Gastrocnemius medialis (tissue), 4 donors: ENCODE measurements at regions not wholly inside any gene's neighbourhood (a gene's known extent, or its start where the extent isn't known, plus 50 kb on each side); places are given as distances from the start of the nearest gene placed in this dataset.

ENCODE experiments used
- ATAC-seq, 2 donors: fragments of 150-250 bp; one replicate each; pipeline ENCODE4 v1.9.1; 2016
- DNase-seq, 2 donors: peaks; one replicate each; pipeline ENCODE4 v3.0.0-alpha.2; 2019
- H3K27ac ChIP-seq, 4 donors: fragments of 200-600 bp; sonication (generic); 1 replicate in 1 of 4; 2 replicates in 3 of 4; pipeline ENCODE4 v1.5.1; 2016 to 2018; ENCODE audit warnings: mild to moderate bottlenecking in 2 of 4, moderate library complexity in 1 of 4
- H3K27me3 ChIP-seq, 3 donors: fragments of 200-600 bp; sonication (generic) in 2 of 3; 1 replicate in 1 of 3; 2 replicates in 2 of 3; pipeline versions ENCODE4 v1.5.1 to v1.6.0; 2016 to 2019; ENCODE audit warnings: mild to moderate bottlenecking in 1 of 3, moderate library complexity in 1 of 3
- H3K36me3 ChIP-seq, 2 donors: fragments of 200-600 bp; sonication (generic) in 1 of 2; one replicate each; pipeline ENCODE4 v1.5.1; 2017 to 2018
- H3K4me1 ChIP-seq, 2 donors: fragments of 200-600 bp; sonication (generic) in 1 of 2; one replicate each; pipeline ENCODE4 v1.5.1; 2016 to 2017; ENCODE audit warnings: mild to moderate bottlenecking in 2 of 2
- H3K4me3 ChIP-seq, 4 donors: fragments of 200-600 bp; sonication (generic) in 3 of 4; 1 replicate in 1 of 4; 2 replicates in 3 of 4; pipeline ENCODE4 v1.5.1; 2016 to 2019; ENCODE audit warnings: mild to moderate bottlenecking in 2 of 4
- H3K9me3 ChIP-seq, 3 donors: fragments of 200-600 bp; sonication (generic) in 2 of 3; 1 replicate in 1 of 3; 2 replicates in 2 of 3; pipeline ENCODE4 v1.5.1; 2016 to 2019
- POLR2A ChIP-seq, 2 donors: fragments of 450-650 bp; IDR thresholded peaks; one replicate each; pipeline ENCODE4 v1.6.1; 2017; ENCODE audit warnings: antibody characterized with exemption in 2 of 2, mild to moderate bottlenecking in 2 of 2, moderate library complexity in 2 of 2
- in situ Hi-C, 4 donors: fragments of 200-750 bp; cut with MboI; loops; one replicate each; pipeline versions ENCODE4 v1.15.0 to v1.8.0; 2017; ENCODE audit warnings: low sequenced_read_pairs in 4 of 4
- intact Hi-C: fragments of 100-400 bp; cut with DNase I; formaldehyde crosslinking; loops from one replicate; pipeline ENCODE4 v1.15.1; 2023; ENCODE audit warnings: low total_unique reads
- TF ChIP-seq, protein P1 (sequence below), 5 experiments: fragments of 450-650 bp in 3 of 5; fragments of 200-600 bp in 2 of 5; sonication (generic) in 2 of 5; IDR thresholded peaks in 4 of 5; conservative IDR thresholded peaks in 1 of 5; 1 replicate in 4 of 5; 2 replicates in 1 of 5; pipeline ENCODE4 v1.5.1; 2016 to 2019; ENCODE audit warnings: antibody characterized with exemption in 5 of 5, mild to moderate bottlenecking in 3 of 5, moderate library complexity in 3 of 5

DNA sequence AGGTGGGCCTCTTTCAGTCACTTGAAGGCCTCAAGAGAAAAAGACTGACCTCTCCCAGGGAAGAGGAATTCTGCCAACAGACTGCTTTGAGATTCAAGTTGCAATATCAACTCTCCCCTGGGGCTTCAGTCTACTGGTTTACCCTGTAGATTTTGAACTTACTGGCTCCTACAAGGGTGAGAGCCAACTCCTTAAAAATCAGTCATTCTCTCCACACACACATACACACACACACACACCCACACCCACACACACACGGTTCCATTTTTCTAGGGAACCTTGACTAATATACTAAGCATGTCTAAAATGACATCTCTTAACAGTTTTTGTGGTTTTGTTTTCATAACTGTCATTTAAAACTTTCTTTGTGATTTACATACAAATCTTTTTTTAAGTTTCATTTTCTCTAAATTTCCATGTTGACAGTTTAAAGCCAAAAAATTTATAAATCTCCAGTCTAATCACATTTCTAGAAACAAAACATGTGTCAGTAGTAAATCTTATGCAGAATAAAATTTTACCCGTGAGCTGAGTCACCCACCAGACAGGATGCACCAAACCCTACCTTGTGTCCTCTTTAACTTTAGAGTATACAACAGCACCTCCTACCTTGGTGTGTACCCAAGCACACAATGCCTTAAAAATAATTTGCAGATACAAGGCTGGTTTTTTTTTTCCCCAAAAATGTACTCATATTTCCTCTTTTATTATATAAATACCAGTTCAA, 394.6 kb downstream of the AEBP2 start:
- Histone ChIP-seq H3K27me3 (no peaks in the 10 kb centered on the region), H3K4me3 (no peak overlapping the region), H3K9me3 (no peaks in the 10 kb centered on the region), H3K4me1 (no peaks in the 10 kb centered on the region), H3K27ac (no peak overlapping the region), H3K36me3 (no peaks in the 10 kb centered on the region)
- intact Hi-C loops = no loop called here
- TF ChIP-seq, protein P1, sequence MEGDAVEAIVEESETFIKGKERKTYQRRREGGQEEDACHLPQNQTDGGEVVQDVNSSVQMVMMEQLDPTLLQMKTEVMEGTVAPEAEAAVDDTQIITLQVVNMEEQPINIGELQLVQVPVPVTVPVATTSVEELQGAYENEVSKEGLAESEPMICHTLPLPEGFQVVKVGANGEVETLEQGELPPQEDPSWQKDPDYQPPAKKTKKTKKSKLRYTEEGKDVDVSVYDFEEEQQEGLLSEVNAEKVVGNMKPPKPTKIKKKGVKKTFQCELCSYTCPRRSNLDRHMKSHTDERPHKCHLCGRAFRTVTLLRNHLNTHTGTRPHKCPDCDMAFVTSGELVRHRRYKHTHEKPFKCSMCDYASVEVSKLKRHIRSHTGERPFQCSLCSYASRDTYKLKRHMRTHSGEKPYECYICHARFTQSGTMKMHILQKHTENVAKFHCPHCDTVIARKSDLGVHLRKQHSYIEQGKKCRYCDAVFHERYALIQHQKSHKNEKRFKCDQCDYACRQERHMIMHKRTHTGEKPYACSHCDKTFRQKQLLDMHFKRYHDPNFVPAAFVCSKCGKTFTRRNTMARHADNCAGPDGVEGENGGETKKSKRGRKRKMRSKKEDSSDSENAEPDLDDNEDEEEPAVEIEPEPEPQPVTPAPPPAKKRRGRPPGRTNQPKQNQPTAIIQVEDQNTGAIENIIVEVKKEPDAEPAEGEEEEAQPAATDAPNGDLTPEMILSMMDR (IDR thresholded peaks at IDR 0.05 in 4 of 5, conservative IDR thresholded peaks at IDR 0.05 in 1 of 5) = no peak
- ATAC-seq (no peak), DNase-seq (no peak)
- in situ Hi-C loops = no loop called here

DNA sequence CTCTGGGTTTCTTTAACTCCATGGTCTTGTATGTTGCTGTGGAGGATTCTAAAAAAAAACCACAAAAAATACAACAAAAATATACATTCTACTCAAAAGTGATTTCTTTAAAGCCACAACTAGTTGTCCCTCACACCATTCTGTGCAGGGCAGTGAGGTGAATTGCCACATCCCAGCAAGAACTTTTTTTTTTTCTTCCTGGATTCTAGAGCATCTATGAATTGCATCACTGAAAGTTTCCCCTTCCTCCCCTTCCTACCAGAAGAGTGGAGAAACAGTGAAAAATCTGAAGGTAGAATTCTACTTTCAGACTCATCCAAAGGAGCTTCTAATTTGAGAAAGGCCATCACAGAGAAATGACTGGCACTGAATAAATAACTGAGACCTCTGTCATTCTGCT, 395.3 kb downstream of the AEBP2 start:
- Histone ChIP-seq H3K4me1 (no peaks in the 10 kb centered on the region), H3K27me3 (no peaks in the 10 kb centered on the region), H3K4me3 (no peak overlapping the region), H3K9me3 (no peaks in the 10 kb centered on the region), H3K27ac (no peak overlapping the region), H3K36me3 (no peaks in the 10 kb centered on the region)
- in situ Hi-C loops (no loop called here), intact Hi-C loops (no loop called here)
- no peak for TF ChIP-seq POLR2A (IDR thresholded peaks at IDR 0.05)
- TF ChIP-seq, protein P1 (IDR thresholded peaks at IDR 0.05 in 4 of 5, conservative IDR thresholded peaks at IDR 0.05 in 1 of 5) = no peak
- ATAC-seq (no peak), DNase-seq (no peak)

DNA sequence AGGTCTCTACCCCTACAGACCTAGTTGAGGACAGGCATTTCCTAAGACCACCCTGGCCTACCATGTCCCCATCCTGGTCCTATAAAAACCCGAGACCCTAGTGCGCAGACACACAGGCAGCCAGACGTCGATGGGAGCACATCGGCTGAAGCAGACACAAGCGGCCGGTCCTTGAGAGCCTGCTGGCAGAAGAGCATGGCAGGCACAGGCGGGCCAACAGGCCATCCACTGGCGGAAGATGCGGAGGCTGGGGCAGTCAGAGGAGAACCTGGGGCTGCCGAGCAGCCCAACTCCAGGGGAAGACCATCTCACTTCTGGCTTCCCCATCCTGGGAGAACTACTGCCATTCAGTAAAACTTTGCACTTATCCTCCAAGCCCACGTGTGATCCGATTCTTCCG, 396.8 kb downstream of the AEBP2 start:
- intact Hi-C loops = no loop called here
- H3K27me3 ChIP-seq = no peaks in the 10 kb centered on the region
- H3K4me1 ChIP-seq = no peaks in the 10 kb centered on the region
- no peaks in the 10 kb centered on the region for H3K36me3 ChIP-seq
- H3K4me3 ChIP-seq = no peak overlapping the region
- in situ Hi-C loops = no loop called here
- no peak overlapping the region for H3K27ac ChIP-seq
- DNase-seq (no peak), ATAC-seq (no peak)
- no peak for TF ChIP-seq POLR2A (IDR thresholded peaks at IDR 0.05)
- TF ChIP-seq, protein P1 (IDR thresholded peaks at IDR 0.05 in 4 of 5, conservative IDR thresholded peaks at IDR 0.05 in 1 of 5) = no peak
- no peaks in the 10 kb centered on the region for H3K9me3 ChIP-seq

DNA sequence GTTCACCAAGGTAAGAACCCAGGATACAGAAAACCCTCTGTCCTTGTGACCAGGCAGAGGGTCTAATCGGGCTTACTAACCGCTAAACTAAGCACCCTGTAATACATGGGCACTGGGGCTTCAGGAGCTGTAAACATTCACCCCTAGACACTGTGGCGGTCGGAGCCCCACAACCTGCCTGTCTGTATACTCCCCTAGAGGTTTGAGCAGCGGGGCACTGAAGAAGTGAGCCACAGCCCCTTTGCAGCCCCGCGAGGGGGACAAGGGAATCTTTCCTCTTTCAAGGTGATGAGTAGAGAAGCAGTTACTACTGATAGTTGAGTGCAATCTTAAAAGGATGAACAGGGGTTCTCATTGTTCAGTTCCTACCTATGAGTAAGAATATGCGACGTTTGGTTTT, 397.2 kb downstream of the AEBP2 start:
- H3K27me3 ChIP-seq = no peaks in the 10 kb centered on the region
- H3K9me3 ChIP-seq = no peaks in the 10 kb centered on the region
- in situ Hi-C loops = no loop called here
- no peak overlapping the region for H3K4me3 ChIP-seq
- H3K4me1 ChIP-seq = no peaks in the 10 kb centered on the region
- DNase-seq (no peak), ATAC-seq (no peak)
- H3K36me3 ChIP-seq = no peaks in the 10 kb centered on the region
- H3K27ac ChIP-seq = no peak overlapping the region
- intact Hi-C loops = no loop called here
- TF ChIP-seq, protein P1 (IDR thresholded peaks at IDR 0.05 in 4 of 5, conservative IDR thresholded peaks at IDR 0.05 in 1 of 5) = no peak
- TF ChIP-seq POLR2A (IDR thresholded peaks at IDR 0.05) = no peak

DNA sequence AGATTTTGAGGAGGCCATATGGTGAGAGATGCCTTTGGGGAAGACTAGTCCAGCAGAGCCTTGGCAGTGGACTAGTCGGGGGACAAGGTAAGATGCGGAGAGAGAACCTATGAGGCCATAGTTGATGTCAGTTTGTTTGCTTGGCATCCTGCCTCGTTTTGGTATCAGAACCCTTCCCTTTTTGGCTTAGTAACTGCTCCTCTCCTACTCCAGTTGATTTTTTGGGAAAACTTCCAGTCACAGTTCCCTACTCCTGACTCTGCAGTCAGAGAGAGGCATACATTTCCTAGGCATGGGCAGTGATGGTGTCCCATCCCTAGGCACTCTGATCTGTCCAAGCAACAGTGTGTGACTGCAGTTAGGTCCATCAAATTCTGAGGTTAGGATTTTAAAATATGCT, 398.3 kb downstream of the AEBP2 start:
- no peak for ATAC-seq
- H3K27ac ChIP-seq = no peak overlapping the region
- in situ Hi-C loops = no loop called here
- no peak overlapping the region for H3K4me3 ChIP-seq
- no peaks in the 10 kb centered on the region for H3K36me3 ChIP-seq
- no peaks in the 10 kb centered on the region for H3K9me3 ChIP-seq
- TF ChIP-seq, protein P1 (IDR thresholded peaks at IDR 0.05 in 4 of 5, conservative IDR thresholded peaks at IDR 0.05 in 1 of 5) = no peak
- TF ChIP-seq POLR2A (IDR thresholded peaks at IDR 0.05) = no peak
- H3K4me1 ChIP-seq = no peaks in the 10 kb centered on the region
- DNase-seq = no peak
- intact Hi-C loops = no loop called here
- no peaks in the 10 kb centered on the region for H3K27me3 ChIP-seq
